Uterus (tissue), 2 donors: ENCODE measurements at regions not wholly inside any gene's neighbourhood (a gene's known extent, or its start where the extent isn't known, plus 50 kb on each side); places are given as distances from the start of the nearest gene placed in this dataset.

Experiments used
- POLR2A ChIP-seq, 2 donors: fragments of 450-650 bp; IDR thresholded peaks; one replicate each; pipeline ENCODE4 v1.6.1; 2016; ENCODE audit warnings: antibody characterized with exemption in 2 of 2, mild to moderate bottlenecking in 1 of 2, moderate library complexity in 1 of 2
- TF ChIP-seq, protein P1 (sequence below), 4 experiments: fragments of 200-600 bp in 2 of 4; fragments of 450-650 bp in 2 of 4; sonication (generic) in 2 of 4; IDR thresholded peaks; one replicate each; pipeline ENCODE4 v1.5.1; 2016 to 2019; ENCODE audit warnings: antibody characterized with exemption in 4 of 4, mild to moderate bottlenecking in 2 of 4, moderate library complexity in 1 of 4

DNA sequence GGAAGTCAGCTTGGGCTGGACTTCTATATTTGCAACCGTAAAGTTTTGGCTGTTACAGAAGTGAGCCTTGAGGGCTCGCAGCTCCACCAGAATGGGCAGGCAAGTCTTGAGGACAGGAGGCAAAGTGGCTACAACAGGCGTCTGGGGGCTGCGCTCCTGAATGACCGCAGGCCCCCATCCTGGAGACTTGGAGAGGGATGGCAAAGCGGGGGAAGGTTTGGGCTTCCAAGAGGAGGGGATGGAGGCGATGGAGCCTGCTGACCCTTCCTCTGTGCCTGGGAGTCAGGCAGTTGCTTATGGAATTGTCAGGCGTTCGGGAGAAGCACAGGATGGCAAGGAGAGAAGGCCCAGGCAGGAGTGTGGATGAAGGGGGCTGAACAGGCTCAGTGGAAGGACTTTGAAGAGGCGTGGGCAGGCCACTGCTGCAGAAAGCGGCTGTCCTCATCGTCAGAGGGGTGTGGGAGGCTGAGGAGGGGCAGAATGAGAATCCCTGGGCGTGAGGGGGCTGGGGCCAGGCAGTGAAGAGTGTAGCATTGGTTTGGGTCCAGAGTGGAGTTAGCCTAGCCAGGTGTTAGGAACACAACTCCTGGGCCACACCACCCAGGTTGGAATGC lies 72.3 kb downstream of the INHBB start:
- TF ChIP-seq, protein P1, sequence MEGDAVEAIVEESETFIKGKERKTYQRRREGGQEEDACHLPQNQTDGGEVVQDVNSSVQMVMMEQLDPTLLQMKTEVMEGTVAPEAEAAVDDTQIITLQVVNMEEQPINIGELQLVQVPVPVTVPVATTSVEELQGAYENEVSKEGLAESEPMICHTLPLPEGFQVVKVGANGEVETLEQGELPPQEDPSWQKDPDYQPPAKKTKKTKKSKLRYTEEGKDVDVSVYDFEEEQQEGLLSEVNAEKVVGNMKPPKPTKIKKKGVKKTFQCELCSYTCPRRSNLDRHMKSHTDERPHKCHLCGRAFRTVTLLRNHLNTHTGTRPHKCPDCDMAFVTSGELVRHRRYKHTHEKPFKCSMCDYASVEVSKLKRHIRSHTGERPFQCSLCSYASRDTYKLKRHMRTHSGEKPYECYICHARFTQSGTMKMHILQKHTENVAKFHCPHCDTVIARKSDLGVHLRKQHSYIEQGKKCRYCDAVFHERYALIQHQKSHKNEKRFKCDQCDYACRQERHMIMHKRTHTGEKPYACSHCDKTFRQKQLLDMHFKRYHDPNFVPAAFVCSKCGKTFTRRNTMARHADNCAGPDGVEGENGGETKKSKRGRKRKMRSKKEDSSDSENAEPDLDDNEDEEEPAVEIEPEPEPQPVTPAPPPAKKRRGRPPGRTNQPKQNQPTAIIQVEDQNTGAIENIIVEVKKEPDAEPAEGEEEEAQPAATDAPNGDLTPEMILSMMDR (IDR thresholded peaks at IDR 0.05) = no peak
- no peak for TF ChIP-seq POLR2A (IDR thresholded peaks at IDR 0.05)
